DOHH2 (cell line): ENCODE measurements at regions not wholly inside any gene's neighbourhood (a gene's known extent, or its start where the extent isn't known, plus 50 kb on each side); places are given as distances from the start of the nearest gene placed in this dataset.

ENCODE experiments used
- H3F3A ChIP-seq: fragments of 200-600 bp; sonication (generic), shearing (Covaris generic); 2 replicates; pipeline ENCODE4 v1.6.0; 2016; ENCODE audit warnings: antibody characterized with exemption, mild to moderate bottlenecking; ENCODE audit not compliant: control insufficient read depth, insufficient read depth
- H3K27ac ChIP-seq: fragments of 200-600 bp; sonication (generic); 2 replicates; pipeline ENCODE4 v1.5.1; 2014; ENCODE audit warnings: low read depth, mild to moderate bottlenecking, low read length, moderate library complexity
- H3K27me3 ChIP-seq: fragments of 200-600 bp; sonication (generic); 2 replicates; pipeline ENCODE4 v1.6.1; 2014; ENCODE audit warnings: mild to moderate bottlenecking, low read length, mixed read lengths; ENCODE audit not compliant: control insufficient read depth
- H3K36me3 ChIP-seq: fragments of 200-600 bp; sonication (generic); 2 replicates; pipeline ENCODE4 v1.6.1; 2014; ENCODE audit warnings: mild to moderate bottlenecking, low read length, moderate library complexity, mixed read lengths; ENCODE audit not compliant: control insufficient read depth
- H3K4me1 ChIP-seq: fragments of 200-600 bp; sonication (generic); 2 replicates; pipeline ENCODE4 v1.6.1; 2014; ENCODE audit warnings: mild to moderate bottlenecking, low read length, mixed read lengths; ENCODE audit not compliant: control insufficient read depth
- H3K4me2 ChIP-seq: fragments of 200-600 bp; sonication (generic); 2 replicates; pipeline ENCODE4 v1.6.0; 2014; ENCODE audit warnings: mild to moderate bottlenecking, low read length, moderate library complexity
- H3K4me3 ChIP-seq: fragments of 200-600 bp; sonication (generic); 2 replicates; pipeline ENCODE4 v1.5.1; 2014; ENCODE audit warnings: mild to moderate bottlenecking, low read length, mixed read lengths
- H3K79me2 ChIP-seq: fragments of 200-600 bp; sonication (generic); 2 replicates; pipeline ENCODE4 v1.6.1; 2014; ENCODE audit warnings: mild to moderate bottlenecking, low read length, mixed read lengths; ENCODE audit not compliant: control insufficient read depth
- H3K9me2 ChIP-seq: fragments of 200-600 bp; sonication (generic); replicated peaks from 2 replicates; pipeline ENCODE4 v1.6.1; 2014; ENCODE audit warnings: mild to moderate bottlenecking, low read length, mixed read lengths; ENCODE audit not compliant: control insufficient read depth
- H3K9me3 ChIP-seq: fragments of 200-600 bp; sonication (generic); 2 replicates; pipeline ENCODE4 v1.6.1; 2014; ENCODE audit warnings: antibody characterized with exemption, low read length, mixed read lengths; ENCODE audit not compliant: control insufficient read depth, insufficient read depth
- H4K20me1 ChIP-seq: fragments of 200-600 bp; sonication (generic); 2 replicates; pipeline ENCODE4 v1.6.0; 2014; ENCODE audit warnings: low read depth, mild to moderate bottlenecking, antibody characterized with exemption, low read length, moderate library complexity; ENCODE audit not compliant: control insufficient read depth, insufficient read depth
- CTCF ChIP-seq: fragments of 200-600 bp; sonication (generic); IDR thresholded peaks from one replicate; pipeline ENCODE4 v1.5.1; 2014; ENCODE audit warnings: antibody characterized with exemption, mild to moderate bottlenecking, low read depth, low read length; ENCODE audit not compliant: poor library complexity, severe bottlenecking
- EZH2phosphoT487 ChIP-seq: fragments of 200-600 bp; sonication (generic); IDR thresholded peaks from 2 replicates; pipeline ENCODE4 v1.6.1; 2017; ENCODE audit warnings: borderline replicate concordance, mild to moderate bottlenecking, antibody characterized with exemption, low read length, moderate library complexity, mixed read lengths

- H3K27ac ChIP-seq = no peak overlapping the region
- H3K27me3 ChIP-seq = peaks cover 8% of the 10 kb centered on the region; the same call in 1 of the 2 replicates
- no peak overlapping the region for H3K4me2 ChIP-seq
- H4K20me1 ChIP-seq = no peaks in the 10 kb centered on the region
- TF ChIP-seq CTCF = no peak
- TF ChIP-seq EZH2phosphoT487 = no peak
- H3K9me2 ChIP-seq = no peaks in the 10 kb centered on the region
- H3K9me3 ChIP-seq = no peaks in the 10 kb centered on the region
- peaks cover 8% of the 10 kb centered on the region; the same call in 1 of the 2 replicates for H3K4me1 ChIP-seq
- no peaks in the 10 kb centered on the region for H3K36me3 ChIP-seq
- H3K4me3 ChIP-seq = no peak overlapping the region
- H3F3A ChIP-seq = no peaks in the 10 kb centered on the region
- no peaks in the 10 kb centered on the region for H3K79me2 ChIP-seq
Measured at GRCh38 chr1:212217633-212218032, 67.6 kb upstream of the PPP2R5A start.

- Histone ChIP-seq H3K4me1 (peaks cover 8% of the 10 kb centered on the region; the same call in 1 of the 2 replicates), H3K79me2 (no peaks in the 10 kb centered on the region), H3K9me3 (no peaks in the 10 kb centered on the region), H3K27me3 (peaks cover 8% of the 10 kb centered on the region; the same call in 1 of the 2 replicates), H3K4me2 (no peak overlapping the region), H4K20me1 (no peaks in the 10 kb centered on the region), H3F3A (no peaks in the 10 kb centered on the region), H3K27ac (no peak overlapping the region), H3K4me3 (no peak overlapping the region), H3K9me2 (no peaks in the 10 kb centered on the region), H3K36me3 (no peaks in the 10 kb centered on the region)
- no peak for TF ChIP-seq EZH2phosphoT487
- TF ChIP-seq CTCF = no peak
Measured at GRCh38 chr1:212218065-212218464, 67.1 kb upstream of the PPP2R5A start.

GRCh38 chr1:212218911-212219310 is 66.3 kb upstream of the PPP2R5A start:
- H3K4me1 ChIP-seq = peaks cover 8% of the 10 kb centered on the region; the same call in 1 of the 2 replicates

More at GRCh38 chr1:212218911-212219310, 66.3 kb upstream of the PPP2R5A start:
- H3K27ac ChIP-seq = no peak overlapping the region
- H4K20me1 ChIP-seq = no peaks in the 10 kb centered on the region
- H3K9me3 ChIP-seq = no peaks in the 10 kb centered on the region
- H3K9me2 ChIP-seq = no peaks in the 10 kb centered on the region
- no peaks in the 10 kb centered on the region for H3K79me2 ChIP-seq
- no peak overlapping the region for H3K4me2 ChIP-seq
- H3K4me3 ChIP-seq = no peak overlapping the region
- peaks cover 8% of the 10 kb centered on the region for H3K27me3 ChIP-seq
- H3K36me3 ChIP-seq = no peaks in the 10 kb centered on the region
- TF ChIP-seq CTCF (no peak), EZH2phosphoT487 (no peak)
- H3F3A ChIP-seq = no peaks in the 10 kb centered on the region
